Spleen (tissue), 11 donors: ENCODE measurements at regions not wholly inside any gene's neighbourhood (a gene's known extent, or its start where the extent isn't known, plus 50 kb on each side); places are given as distances from the start of the nearest gene placed in this dataset.

Source experiments
- DNase-seq: peaks from one replicate; pipeline ENCODE4 v3.0.0-alpha.2; 2020
- H3K27ac ChIP-seq, 8 donors: fragments of 200-600 bp; sonication (generic) in 7 of 8; 1 replicate in 4 of 8; 2 replicates in 4 of 8; pipeline versions ENCODE4 v1.5.0 to v1.8.0; 2016 to 2021; ENCODE audit warnings: inconsistent platforms in 4 of 8, mild to moderate bottlenecking in 4 of 8, moderate library complexity in 1 of 8
- H3K27me3 ChIP-seq, 7 donors: fragments of 200-600 bp; sonication (generic) in 6 of 7; replicated peaks in 1 of 7; 1 replicate in 4 of 7; 2 replicates in 3 of 7; pipeline versions ENCODE4 v1.5.0 to v1.8.0; 2016 to 2021; ENCODE audit warnings: inconsistent platforms in 3 of 7, mild to moderate bottlenecking in 1 of 7
- H3K36me3 ChIP-seq, 6 donors: fragments of 200-600 bp; sonication (generic) in 5 of 6; 1 replicate in 4 of 6; 2 replicates in 2 of 6; pipeline versions ENCODE4 v1.5.0 to v1.8.0; 2016 to 2021; ENCODE audit warnings: inconsistent platforms in 2 of 6
- H3K4me1 ChIP-seq, 6 donors: fragments of 200-600 bp; sonication (generic) in 5 of 6; 1 replicate in 3 of 6; 2 replicates in 3 of 6; pipeline versions ENCODE4 v1.5.0 to v1.8.0; 2016 to 2021; ENCODE audit warnings: inconsistent platforms in 3 of 6
- H3K4me3 ChIP-seq, 8 donors: fragments of 200-600 bp; sonication (generic) in 7 of 8; 1 replicate in 4 of 8; 2 replicates in 4 of 8; pipeline versions ENCODE4 v1.5.0 to v1.8.0; 2016 to 2021; ENCODE audit warnings: inconsistent platforms in 4 of 8, mild to moderate bottlenecking in 4 of 8, moderate library complexity in 2 of 8
- H3K9me3 ChIP-seq, 8 donors: fragments of 200-600 bp; sonication (generic) in 7 of 8; 1 replicate in 4 of 8; 2 replicates in 4 of 8; pipeline versions ENCODE4 v1.5.0 to v1.8.0; 2016 to 2021; ENCODE audit warnings: inconsistent platforms in 4 of 8
- POLR2A ChIP-seq, 3 donors: fragments of 450-650 bp; IDR thresholded peaks; one replicate each; pipeline ENCODE4 v1.5.1; 2017; ENCODE audit warnings: antibody characterized with exemption in 3 of 3, mild to moderate bottlenecking in 1 of 3
- POLR2AphosphoS5 ChIP-seq, 3 donors: sonication (generic); formaldehyde crosslinking; IDR thresholded peaks; one replicate each; pipeline ENCODE4 v1.5.1; 2017; ENCODE audit warnings: antibody characterized with exemption in 3 of 3
- WGBS, 5 donors: extraction: QIAGEN DNeasy Blood & Tissue Kit in 3 of 5; methylation state at CpG; one replicate each; pipeline versions ENCODE4 v1.1.5 to v1.1.7; 2013 to 2018; 5-methylcytosine and 5-hydroxymethylcytosine counted together
- intact Hi-C: fragments of 100-400 bp; cut with DNase I; formaldehyde crosslinking; loops from one replicate; pipeline ENCODE4 v1.15.0; 2023; ENCODE audit warnings: low total_unique reads
- TF ChIP-seq, protein P1 (sequence below), 11 experiments: fragments of 200-600 bp in 7 of 11; fragments of 450-650 bp in 4 of 11; sonication (generic) in 4 of 11; IDR thresholded peaks in 8 of 11; conservative IDR thresholded peaks in 3 of 11; 1 replicate in 7 of 11; 2 replicates in 4 of 11; pipeline versions ENCODE4 v1.4.0 to v1.8.0; 2016 to 2021; ENCODE audit warnings: antibody characterized with exemption in 11 of 11, inconsistent platforms in 4 of 11, mild to moderate bottlenecking in 1 of 11
- donor health status: healthy with polysubstance abuse.
- donor health status: DM: no; HTN: no; CAD: no; lungs with moderate emphysema.
- donor health status: DM: no; HTN: no; CAD: no.
- donor health status: Bipolar disorder and iron deficiency.
- donor health status: healthy.
- donor health status: DM: no; HTN: no; CAD: no.
- donor health status: DM: yes; HTN: yes; CAD: no.

DNA sequence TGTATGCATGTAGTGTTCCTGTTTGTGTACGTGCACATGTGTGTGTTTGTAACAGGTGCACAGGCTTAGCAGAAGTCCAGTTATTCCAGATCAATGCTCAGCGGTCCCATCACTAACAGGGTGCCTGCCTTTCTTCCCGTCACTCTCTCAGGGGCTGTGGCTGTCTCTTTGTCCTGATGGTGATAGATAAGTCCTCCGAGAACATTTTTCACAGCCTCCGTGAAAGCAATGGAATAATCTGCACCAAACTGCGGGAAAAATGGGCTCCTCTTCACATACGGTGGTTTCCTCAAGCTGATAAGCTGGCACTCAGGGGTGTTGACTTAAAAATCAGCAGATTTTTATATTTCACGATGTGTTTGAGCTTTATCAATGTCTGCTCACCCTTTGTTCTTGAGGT lies 342.3 kb downstream of the TMEM114 start:
- Histone ChIP-seq H3K4me1 (no peaks in the 10 kb centered on the region), H3K9me3 (no peaks in the 10 kb centered on the region), H3K27me3 (no peaks in the 10 kb centered on the region), H3K36me3 (no peaks in the 10 kb centered on the region), H3K27ac (no peak overlapping the region), H3K4me3 (no peak overlapping the region)
- no peak for DNase-seq
- 61 to 70% (median 67%) methylated on average over 8 of the region's 8 CpGs for WGBS, 5 donors
- TF ChIP-seq POLR2A (IDR thresholded peaks at IDR 0.05) = no peak
- TF ChIP-seq, protein P1, sequence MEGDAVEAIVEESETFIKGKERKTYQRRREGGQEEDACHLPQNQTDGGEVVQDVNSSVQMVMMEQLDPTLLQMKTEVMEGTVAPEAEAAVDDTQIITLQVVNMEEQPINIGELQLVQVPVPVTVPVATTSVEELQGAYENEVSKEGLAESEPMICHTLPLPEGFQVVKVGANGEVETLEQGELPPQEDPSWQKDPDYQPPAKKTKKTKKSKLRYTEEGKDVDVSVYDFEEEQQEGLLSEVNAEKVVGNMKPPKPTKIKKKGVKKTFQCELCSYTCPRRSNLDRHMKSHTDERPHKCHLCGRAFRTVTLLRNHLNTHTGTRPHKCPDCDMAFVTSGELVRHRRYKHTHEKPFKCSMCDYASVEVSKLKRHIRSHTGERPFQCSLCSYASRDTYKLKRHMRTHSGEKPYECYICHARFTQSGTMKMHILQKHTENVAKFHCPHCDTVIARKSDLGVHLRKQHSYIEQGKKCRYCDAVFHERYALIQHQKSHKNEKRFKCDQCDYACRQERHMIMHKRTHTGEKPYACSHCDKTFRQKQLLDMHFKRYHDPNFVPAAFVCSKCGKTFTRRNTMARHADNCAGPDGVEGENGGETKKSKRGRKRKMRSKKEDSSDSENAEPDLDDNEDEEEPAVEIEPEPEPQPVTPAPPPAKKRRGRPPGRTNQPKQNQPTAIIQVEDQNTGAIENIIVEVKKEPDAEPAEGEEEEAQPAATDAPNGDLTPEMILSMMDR (IDR thresholded peaks at IDR 0.05 in 8 of 11, conservative IDR thresholded peaks at IDR 0.05 in 3 of 11) = no peak
- TF ChIP-seq POLR2AphosphoS5 (IDR thresholded peaks at IDR 0.05) = no peak
- intact Hi-C loops = no loop called here

DNA sequence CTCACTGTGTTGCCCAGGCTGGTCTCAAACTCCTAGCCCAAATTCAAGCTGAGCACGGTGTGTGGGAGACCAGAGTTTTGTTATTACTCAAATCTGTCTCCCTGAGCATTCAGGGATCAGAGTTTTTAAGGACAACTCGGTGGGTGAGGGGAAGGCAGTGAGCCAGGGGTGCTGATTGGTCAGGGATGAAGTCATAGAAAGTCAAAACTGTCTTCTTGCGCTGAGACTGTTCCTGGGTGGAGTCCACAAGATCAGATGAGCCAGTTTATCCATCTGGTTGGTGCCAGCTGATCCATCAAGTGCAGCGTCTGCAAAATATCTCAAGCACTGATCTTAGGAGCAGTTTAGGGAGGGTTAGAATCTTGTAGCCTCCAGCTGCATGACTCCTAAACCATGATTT lies 346.3 kb downstream of the TMEM114 start:
- Histone ChIP-seq H3K27me3 (no peaks in the 10 kb centered on the region), H3K36me3 (no peaks in the 10 kb centered on the region), H3K27ac (no peak overlapping the region)

DNA sequence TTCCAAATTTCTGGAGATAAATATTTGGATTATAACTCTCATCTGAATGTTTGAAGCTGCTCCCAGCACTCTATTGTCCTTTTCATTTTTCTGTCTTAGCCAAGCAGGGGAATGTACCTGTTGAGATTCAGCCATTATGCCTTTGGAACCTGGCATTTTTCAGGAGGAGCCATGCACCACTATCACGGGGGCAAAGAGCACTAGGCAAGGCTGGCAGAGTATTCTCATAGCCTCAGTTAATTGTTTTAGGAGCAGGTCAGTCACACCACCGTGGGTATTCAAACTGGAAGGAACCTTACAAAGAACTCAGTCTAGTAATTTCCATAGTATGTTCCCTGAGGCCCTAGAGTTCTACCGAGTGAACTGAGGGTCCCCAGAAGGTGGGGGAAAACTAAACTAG lies 348.9 kb downstream of the TMEM114 start:
- Histone ChIP-seq H3K27ac (no peak overlapping the region), H3K4me3 (no peak overlapping the region), H3K27me3 (no peaks in the 10 kb centered on the region), H3K9me3 (peaks cover 0 to under 1% (median 0%) of the 10 kb centered on the region in 8 donors), H3K4me1 (no peaks in the 10 kb centered on the region), H3K36me3 (no peaks in the 10 kb centered on the region)
- DNase-seq = no peak
- TF ChIP-seq, protein P1 (IDR thresholded peaks at IDR 0.05 in 8 of 11, conservative IDR thresholded peaks at IDR 0.05 in 3 of 11) = no peak
- TF ChIP-seq POLR2AphosphoS5 (IDR thresholded peaks at IDR 0.05) (no peak), POLR2A (IDR thresholded peaks at IDR 0.05) (no peak)
- intact Hi-C loops = no loop called here
- 60 to 66% (median 62%) methylated on average over 3 of the region's 3 CpGs for WGBS, 5 donors

More for the DNA sequence above, 346.3 kb downstream of the TMEM114 start:
- H3K4me3 ChIP-seq = no peak overlapping the region
- DNase-seq = no peak
- intact Hi-C loops = no loop called here
- WGBS, 5 donors = 52 to 66% (median 63%) methylated on average over 4 of the region's 4 CpGs
- no peaks in the 10 kb centered on the region for H3K4me1 ChIP-seq
- TF ChIP-seq POLR2AphosphoS5 (IDR thresholded peaks at IDR 0.05) (no peak), POLR2A (IDR thresholded peaks at IDR 0.05) (no peak)
- TF ChIP-seq, protein P1 (IDR thresholded peaks at IDR 0.05 in 8 of 11, conservative IDR thresholded peaks at IDR 0.05 in 3 of 11) = no peak
- no peaks in the 10 kb centered on the region for H3K9me3 ChIP-seq

DNA sequence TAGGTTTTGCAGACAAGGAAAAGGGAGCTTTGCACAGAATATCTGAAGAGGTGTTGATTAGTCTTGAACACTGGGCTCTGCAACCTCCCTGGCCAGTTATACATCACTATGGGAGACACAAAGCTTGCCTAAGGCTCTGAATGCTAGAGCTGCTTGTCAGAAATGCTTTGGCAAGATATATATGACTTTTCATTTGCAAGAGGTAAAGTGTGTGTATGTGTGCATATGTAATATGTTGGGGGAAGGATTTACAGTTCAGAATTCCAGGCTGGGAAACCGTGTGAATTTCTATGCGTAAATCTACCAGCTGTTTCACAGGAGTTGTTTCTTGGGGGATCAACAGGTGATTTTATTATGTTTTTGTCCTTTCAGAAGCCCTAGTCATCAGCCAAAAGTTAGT lies 350.9 kb downstream of the TMEM114 start:
- DNase-seq = no peak
- intact Hi-C loops = no loop called here
- no peaks in the 10 kb centered on the region for H3K4me1 ChIP-seq
- WGBS, 5 donors = 81 to 85% (median 83%) methylated on average over 2 of the region's 2 CpGs
- H3K27me3 ChIP-seq = no peaks in the 10 kb centered on the region
- no peak overlapping the region for H3K27ac ChIP-seq
- H3K9me3 ChIP-seq = peaks cover 0 to 11% (median 0%) of the 10 kb centered on the region in 8 donors
- TF ChIP-seq POLR2A (IDR thresholded peaks at IDR 0.05) (no peak), POLR2AphosphoS5 (IDR thresholded peaks at IDR 0.05) (no peak)
- TF ChIP-seq, protein P1 (IDR thresholded peaks at IDR 0.05 in 8 of 11, conservative IDR thresholded peaks at IDR 0.05 in 3 of 11) = no peak
- H3K36me3 ChIP-seq = no peaks in the 10 kb centered on the region
- no peak overlapping the region for H3K4me3 ChIP-seq
